Fibroblast of skin of back (primary cell): ENCODE measurements at regions not wholly inside any gene's neighbourhood (a gene's known extent, or its start where the extent isn't known, plus 50 kb on each side); places are given as distances from the start of the nearest gene placed in this dataset.
"Not testable (repeated sequence)": the region's sequence is repeated elsewhere in the genome, so short reads cannot be mapped to it uniquely, and the experiment has no call there.

Source experiments
- DNase-seq: peaks from one replicate; pipeline ENCODE4 v3.0.0-alpha.2; 2013

DNA sequence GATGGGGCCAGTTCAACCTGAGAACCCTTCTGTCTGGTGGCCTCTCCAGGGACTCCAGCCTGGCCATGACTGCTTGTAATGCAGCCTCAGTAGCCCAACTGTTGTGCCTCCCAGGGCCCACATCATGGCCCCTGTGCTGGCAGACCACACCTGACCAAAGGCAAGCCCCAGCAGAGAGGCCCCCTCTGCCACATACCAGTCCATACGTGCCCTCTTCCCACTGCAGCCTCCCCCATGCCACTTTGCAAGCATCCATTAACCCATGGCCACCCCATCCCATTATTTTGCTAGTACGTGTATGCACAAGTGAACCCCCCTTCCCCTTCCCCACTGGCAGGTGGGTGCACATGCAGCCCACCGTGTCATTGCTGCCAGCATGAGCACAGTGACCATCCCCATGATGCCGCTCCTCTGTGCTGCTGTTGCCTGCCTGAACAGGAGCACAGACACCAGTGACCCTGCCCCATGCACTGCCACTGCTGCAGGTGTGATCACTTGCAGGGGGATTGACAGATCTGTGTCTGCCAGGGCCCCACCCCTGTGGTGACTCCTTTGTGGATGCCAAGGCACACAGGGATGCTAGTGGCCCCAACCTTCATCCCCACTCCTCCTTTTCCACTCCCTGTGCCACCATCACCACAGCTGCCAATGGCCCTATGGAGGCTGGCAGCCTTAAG is 330.0 kb upstream of the DSEL start:
- no peak for DNase-seq

DNA sequence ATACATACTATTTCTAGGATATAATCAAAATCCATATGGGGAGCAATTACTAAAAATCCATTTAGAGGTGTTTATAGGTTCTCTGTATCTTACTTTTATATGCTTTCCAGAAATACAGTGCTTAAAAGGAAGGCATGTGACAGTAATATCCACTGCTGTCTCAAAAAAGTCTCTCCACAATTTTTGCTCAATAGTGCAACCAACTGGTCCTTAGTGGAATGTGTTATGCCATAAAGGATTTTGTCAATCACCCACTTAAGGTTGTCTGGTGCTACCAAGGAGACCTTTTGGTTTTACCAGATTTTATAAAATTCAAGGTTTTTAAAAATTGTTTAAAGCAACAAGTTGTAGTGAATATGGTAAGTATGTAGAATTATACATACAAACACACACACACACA is 328.5 kb upstream of the DSEL start:
- DNase-seq: peak; percentile 6

DNA sequence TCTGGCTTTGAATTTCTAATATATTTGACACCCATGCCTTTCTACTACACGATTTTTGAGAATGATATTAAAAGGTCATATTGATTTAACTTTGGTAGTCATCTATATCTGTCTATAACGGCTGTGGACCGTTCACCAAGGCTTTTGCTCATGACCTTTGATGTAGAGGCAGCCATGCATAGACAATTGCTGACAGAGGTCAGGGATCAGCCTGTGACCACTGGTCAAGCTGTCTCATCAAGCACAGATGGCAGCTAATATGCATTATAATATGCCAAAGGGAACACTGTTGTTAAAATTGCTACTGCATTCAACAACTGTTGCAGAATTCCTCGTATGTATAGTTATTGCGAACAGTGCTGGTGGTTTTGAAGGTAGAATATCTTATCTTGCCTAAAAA is 323.9 kb upstream of the DSEL start:
- no peak for DNase-seq

DNA sequence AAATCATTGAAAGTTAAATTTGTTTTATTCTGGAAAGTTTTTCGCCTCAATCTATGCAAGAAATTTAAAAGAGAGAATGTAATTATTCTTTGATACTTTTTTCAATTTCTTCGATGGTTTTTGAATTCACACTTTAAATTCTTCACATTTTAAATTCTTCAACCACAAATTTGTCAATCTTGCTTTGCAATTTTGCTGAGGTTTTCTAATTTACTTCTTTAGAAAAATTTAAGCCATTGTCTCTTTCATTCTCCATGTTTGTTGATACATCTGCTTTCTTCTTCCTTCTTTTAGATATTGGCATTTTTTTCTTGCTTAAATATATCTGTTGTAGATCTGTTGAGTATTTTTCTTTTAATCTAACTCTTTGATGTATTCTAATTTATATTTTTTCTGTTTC is 301.9 kb upstream of the DSEL start:
- DNase-seq: no peak

DNA sequence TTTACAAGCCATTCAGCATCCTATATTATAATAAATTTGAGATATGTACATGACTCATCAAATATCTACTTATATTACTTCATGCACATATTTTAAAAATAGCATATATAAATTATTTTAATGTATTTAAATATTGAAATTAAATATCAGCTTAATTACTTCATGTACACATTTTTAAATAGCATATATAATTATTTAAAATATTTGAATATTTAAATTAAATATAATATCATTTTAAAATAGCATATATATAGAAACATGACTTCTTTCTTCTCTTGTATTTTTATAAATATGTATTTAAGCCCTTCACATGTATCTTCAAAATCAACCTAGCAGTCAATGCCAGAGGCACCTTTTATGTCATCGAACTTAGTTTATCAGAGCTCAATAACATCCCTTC is 298.8 kb upstream of the DSEL start:
- no peak for DNase-seq

DNA sequence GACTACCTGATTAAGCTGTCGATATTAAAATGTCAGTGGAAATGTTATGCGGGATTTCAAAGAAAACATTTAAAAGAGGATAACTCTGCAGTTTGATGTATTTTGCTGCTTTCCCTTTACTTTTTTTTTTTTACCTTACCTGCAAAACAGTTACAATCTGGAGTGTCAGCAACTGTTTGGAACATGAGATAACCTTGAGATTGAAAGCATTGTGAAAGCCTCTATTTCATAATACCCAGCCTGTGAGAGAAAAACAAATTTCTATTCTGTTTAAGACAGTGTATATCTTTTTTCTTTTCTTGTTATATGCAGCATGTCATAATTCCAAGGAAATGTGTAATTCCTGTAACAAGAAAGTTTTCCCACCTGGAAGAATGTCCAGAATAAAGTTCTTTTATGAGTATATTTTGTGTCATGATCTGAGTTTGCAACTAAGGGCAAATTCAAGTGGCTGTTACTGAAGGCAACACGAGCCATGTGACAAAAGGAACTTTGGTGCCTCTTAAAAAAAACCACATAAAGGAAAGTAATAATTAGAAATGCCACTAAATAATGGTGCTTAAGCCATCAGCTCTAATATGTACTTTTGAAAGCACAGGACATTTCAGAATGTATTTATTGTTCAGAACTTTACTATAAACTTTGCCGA is 297.0 kb upstream of the DSEL start:
- no peak for DNase-seq

DNA sequence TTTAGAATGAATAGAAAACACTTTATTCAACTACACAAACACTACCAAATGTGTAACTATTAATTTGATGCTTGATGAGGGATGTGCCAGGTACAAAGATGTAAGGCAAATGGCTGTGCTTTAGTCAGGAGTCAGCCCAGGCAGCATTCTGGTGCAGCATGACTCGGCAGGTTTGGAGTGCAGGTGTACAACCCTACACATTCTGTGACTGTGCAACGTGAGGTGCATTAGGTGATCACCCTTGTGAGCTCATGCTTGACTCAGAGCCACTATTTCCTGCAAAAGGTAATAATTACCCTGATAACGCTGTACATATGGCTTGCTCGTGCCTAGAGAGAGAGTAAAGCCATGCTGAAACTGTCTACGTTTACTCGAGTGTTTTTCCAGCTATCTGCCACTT is 288.7 kb upstream of the DSEL start:
- no peak for DNase-seq

DNA sequence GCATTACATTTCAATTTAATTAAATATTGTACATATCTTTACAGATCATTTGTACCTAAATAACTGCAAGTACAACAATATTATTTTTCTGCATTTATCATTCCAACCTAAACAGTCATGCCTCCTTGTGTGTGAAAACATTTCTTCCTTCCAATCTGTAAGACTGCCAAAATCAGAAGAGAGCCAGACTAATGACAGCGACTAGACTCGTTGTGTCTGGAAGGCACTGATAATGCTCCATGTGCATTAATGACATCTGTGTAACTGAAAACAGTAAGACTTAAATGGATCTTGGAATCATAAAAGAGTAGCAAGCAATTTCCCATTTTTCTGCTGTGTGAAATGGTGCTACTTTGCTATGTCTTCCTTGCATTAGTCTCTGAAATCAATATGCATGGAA is 278.0 kb upstream of the DSEL start:
- DNase-seq: peak; percentile 86

DNA sequence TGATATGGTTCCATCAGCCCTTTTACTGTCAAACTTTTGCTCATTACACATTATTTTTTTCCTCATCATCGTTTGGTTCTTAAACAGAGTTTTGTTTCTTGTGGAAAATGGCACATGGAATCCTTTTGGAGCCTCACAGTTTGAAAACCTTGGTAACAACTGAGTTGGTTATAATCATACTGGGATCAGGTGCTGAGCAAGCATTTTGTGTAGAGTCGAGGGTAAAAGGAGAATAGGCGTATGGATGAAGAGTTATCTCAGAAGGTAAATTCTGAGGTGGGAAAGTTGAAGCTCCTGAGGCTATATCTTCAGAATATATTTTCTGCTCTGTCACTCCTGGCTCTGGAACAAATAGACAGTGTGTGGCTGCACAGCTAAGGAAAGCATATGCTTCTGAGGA is 274.0 kb upstream of the DSEL start:
- DNase-seq: no peak

DNA sequence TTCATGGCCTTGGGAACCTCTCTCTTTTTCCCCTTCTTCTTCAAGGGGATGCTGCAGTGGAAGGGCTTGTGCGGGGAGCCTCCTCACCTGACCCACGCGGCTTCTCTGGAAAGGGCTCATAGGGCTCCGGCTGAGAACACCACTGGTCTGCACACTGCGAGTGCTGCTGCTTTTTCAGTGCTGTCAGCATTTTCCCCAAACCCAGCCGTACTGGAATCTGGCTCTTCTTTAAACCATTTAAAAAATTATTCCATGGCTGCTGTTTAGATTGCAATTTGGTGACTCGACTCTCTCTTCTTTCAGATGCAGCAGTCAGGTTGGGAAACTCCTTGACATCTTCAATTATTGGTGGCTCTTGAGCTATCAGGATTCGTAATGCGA is 272.6 kb upstream of the DSEL start:
- no peak for DNase-seq

DNA sequence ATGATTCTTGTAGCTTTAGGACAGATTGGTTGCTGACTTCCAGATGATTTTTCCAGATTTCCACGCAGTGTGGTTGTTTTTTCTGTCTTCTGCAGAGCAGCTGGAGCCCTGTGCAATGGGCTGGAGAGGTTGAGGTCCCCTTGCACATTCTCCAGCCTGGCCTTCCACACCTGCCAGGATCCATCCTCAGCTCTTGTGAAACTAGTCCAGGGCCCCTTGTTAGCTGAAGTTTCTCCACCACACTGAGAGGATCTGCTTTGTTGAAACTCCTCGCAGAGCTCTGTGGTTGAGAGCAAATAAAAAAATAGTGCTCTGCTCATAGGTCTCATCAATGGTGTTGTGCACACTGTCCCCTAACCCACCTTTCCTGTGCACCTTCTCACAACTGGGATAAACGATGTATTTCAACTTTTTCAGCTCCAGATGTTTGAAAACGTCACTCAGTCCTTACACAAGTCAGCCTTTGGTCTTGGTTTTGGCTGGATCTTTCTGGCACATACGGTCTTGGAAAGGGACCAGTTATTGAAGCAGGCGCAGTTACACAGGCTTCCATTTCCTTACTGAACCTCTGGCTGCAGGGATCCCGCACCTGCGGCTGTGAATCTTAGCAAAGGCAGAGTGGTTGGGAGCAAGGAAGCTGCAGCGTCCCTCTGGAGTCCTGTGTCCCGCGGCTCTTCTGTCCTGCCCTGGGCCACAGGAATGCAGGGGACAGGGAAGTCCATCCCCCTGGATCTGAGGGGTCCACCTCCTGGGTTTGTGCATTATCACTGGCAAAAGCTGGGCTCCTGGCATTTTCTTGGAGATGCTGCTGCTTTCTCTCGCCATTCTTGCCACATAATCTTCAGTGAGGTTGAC is 272.0 kb upstream of the DSEL start:
- DNase-seq: no peak

DNA sequence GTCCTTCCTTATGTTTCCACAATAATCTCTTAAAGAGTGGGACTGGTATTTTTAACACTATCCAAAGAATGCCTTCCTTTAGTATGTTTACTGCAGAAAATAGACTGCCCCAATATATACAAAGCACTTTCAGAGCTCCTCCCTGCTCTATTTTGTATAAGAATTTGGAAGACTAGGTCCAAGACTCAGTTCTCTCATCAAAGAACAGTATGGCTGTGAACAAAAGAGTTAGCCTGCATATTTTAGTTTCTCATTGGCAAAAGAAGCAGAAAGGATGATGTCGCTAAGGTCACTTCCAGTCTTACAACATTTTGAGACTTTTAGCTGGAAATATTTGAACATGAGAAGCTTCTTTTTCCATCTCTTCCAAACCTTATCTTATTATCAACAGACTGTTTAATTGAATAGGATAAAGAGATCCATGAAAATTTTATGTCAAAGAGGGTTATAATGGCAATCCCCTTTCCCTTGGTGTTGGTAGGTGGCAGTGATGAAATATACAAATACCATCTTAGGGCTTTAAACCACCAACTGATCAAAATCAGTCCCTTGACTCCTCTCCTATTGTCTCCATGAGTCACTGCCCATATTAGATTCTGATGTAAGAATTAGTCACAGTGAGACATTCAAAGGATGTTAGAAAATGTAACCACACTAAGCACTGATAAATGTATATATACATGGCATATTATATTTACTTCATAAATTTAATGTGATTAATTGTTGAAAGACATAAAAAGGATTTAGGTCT is 266.9 kb upstream of the DSEL start:
- peak; percentile 97 for DNase-seq

DNA sequence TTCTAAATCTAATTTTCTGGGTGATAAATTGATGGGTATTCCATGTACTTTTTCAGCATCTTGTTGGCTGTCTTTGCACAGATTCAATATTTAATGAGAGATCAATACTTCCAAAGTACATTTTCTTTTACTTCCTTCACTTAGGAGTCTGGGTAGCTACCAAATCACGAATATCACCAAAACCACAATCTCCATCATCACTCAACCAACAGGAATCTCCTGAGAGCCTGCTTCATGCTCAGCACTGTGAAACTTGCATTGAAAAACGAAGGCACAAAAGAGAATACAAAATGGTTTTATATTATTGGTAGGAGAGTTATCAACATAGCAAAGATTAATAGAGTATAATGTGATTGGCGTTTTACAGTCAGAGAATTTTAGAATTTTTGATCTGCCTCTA is 261.5 kb upstream of the DSEL start:
- no peak for DNase-seq

DNA sequence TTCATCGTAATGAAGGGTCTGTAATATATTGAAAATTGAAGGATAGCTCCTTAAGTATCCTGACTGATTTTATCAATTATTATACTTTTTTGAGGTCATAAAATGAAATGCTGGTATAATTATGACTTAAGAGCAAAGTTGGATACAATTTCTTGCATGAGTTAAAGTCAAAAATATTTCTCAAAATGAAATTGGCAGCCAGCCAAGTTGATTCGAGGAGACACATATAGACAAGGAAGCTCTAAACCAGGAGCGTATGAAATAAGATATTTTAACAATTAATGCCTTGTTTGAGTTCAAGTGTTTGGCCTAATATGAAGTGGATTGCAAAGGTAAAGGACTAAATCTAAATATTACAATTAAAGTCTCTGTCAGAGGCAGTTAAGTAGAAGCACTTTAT is 260.4 kb upstream of the DSEL start:
- peak; percentile 51 for DNase-seq

DNA sequence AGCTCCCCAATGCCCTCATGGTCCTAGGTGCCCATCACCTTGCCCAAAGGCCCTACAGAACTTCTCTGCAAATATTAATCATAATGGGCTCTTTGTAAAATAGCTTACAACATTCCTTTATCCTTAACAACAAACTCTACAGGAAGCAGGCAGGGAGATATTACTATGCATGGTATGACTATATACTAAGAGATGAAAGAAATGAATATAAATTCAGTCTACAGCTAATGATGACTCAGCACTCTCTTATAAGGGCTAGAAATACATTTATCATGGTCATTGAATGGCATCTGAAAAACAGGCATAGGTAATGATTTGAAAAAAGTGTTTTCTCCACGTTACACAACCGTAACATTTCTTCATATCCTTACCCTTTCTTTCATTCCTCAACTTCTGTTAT is 254.8 kb upstream of the DSEL start:
- peak; percentile 87 for DNase-seq

DNA sequence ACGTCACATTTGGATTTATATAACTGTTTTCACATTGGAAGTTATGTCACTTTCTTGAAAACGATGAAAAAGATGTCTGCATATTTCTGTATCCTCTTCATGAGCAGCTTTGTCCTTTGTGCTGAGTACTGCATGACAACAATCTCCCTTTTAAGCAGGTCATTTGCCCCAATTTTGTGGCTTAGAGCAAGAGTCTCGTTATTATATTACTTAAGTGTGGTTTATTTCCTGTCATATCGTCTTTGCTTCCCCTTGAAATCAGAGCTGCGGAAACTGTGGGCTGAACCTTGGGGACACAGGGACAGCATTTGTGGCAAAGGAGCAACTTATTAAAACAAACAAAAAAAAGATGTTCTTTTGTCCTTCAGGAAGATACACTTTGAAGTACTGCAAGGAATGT is 254.0 kb upstream of the DSEL start:
- DNase-seq: no peak

DNA sequence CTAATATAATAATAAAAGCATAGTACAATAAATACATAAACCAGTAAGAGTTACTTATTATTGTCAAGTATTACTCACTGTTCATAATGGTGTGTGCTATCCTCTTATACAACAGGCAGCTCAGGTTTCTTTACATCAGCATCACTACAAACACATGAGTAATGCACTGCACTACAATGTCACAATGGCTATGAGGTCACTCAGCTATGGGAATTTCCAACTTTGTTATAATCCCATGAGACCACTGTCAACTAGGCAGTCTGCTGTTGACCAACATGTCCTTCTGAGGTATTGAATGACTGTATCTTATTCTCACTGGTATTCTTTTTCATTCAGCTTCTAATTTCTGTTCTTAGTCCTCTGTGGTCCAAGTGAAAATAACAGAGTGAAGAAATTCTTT is 250.4 kb upstream of the DSEL start:
- peak; percentile 86 for DNase-seq

DNA sequence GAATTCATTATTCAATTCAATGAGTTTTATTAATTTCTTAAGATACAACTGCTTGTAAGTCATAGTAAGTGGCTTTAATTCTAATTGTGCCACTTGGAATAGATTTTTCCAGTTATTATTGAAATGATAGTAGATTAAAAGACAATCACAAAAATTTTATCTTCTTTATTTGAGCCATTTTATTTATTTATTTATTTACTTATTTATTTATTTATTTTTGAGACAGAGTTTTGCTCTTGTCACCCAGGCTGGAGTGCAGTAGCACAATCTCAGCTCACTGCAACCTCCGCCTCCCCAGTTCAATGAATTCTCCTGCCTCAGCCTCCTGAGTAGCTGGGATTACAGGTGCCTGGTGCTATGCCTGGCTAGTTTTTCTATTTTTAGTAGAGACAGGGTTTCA is 235.7 kb upstream of the DSEL start:
- not testable (repeated sequence) for DNase-seq

DNA sequence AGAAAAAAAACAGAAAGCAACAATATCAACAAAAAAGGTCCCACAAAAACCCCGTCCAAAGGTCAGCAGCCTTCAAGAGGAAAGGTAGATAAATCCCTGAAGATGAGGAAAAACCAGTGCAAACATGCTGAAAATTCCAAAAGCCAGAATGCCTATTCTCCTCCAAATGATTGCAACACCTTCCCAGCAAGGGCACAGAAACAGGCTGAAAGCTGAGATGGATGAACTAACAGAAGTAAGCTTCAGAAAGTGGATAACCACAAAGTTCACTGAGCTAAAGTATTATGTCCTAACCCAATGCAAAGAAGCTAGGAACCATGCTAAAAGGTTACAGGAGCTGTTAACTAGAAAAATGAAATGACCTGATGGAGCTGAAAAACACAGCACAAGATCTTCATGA is 226.4 kb upstream of the DSEL start:
- DNase-seq: no peak

DNA sequence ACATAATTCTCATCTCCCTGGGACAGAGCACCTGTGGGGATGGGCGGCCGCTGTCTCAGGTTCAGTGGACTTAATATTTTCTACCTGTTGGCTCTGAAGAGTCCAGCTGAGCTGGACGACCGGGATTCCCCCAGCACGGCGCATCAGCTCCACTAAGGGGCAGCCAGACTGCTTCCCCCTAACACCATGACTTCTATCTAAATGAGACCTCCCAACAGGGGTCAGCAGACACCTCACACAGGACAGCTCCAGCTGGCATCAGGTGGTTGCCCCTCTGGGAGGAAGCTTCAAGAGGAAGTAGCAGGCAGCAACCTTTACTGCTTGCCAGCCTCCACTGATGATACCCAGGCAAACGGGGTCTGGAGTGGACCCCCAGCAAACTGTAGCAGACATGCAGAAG is 226.0 kb upstream of the DSEL start:
- DNase-seq: no peak

DNA sequence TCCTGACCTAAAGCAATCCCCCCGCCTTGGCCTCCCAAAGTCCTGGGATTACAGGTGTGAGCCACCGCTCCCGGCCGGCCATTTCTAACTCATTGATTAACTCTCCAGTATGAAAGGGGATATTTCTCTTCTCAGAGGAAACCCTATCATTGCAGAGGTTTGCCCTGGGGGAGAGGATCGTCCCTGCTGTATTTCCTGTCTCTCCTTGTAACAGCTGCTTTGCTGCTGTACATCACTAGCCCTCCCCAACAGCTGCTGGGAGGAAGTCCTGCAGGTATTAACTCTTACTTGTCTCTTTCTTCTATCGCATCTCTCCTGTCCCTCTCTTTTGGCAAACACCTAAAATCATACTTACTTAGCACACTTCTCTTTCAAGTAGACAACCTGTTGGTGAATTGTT is 219.0 kb upstream of the DSEL start:
- DNase-seq: no peak

DNA sequence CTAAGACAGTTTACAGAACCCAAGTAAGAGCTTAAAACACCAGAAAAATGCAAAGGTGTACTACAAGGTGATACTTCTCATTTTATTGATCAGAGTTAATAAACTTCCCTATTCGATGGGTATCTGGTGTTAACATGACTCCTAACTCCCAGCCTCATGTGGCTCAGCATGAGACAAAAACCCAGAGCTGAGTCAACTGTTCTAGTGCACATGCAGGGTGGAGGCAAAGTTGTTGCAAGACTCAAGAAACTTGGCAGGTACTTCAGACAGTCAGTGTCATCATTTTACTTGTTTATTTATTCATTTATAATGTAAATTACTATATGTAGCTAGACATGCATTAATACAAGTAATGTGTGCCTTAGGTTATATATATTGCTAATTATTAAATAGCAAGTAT is 216.6 kb upstream of the DSEL start:
- DNase-seq: peak; percentile 25

DNA sequence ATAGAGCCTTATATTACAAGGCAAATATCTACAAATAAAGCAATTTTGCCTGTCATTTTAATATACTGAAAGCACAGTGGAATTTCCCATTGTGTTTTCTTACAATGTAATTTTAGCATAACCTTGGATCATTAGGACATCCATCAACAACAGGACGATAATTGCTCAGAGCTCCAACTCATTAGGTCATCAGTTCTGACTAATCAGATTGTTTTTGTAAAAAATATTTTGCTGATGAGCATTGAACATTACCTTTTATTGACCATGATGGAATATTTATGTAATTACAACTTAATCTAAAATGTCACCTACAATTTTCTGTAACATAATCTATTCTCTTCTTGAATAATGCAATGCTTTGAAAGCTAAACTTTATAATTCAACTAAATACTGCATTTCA is 215.3 kb upstream of the DSEL start:
- peak; percentile 36 for DNase-seq
